ENCODE measurements at regions not wholly inside any gene's neighbourhood (a gene's known extent, or its start where the extent isn't known, plus 50 kb on each side); places are given as distances from the start of the nearest gene placed in this dataset.

GRCh38 chr2:106041150-106041549 is 153.0 kb downstream of the UXS1 start:
- no peak for TF ChIP-seq CTCF (IDR thresholded peaks at IDR 0.05; ENCODE audit: low read depth, low read length)
- no peak for DNase-seq (ENCODE audit: extremely low read depth, low read depth)

GRCh38 chr2:106039634-106040315 is 154.3 kb downstream of the UXS1 start:
- DNase-seq (ENCODE audit: extremely low read depth, low read depth): no peak
- TF ChIP-seq CTCF (IDR thresholded peaks at IDR 0.05; ENCODE audit: low read depth, low read length): no peak

- no peak for TF ChIP-seq CTCF (IDR thresholded peaks at IDR 0.05; ENCODE audit: low read depth, low read length)
- DNase-seq (ENCODE audit: extremely low read depth, low read depth): no peak
Measured at GRCh38 chr2:106038601-106039375, 155.3 kb downstream of the UXS1 start.

GRCh38 chr2:106037932-106038331 is 156.2 kb downstream of the UXS1 start:
- no peak for TF ChIP-seq CTCF (IDR thresholded peaks at IDR 0.05; ENCODE audit: low read depth, low read length)
- no peak for DNase-seq (ENCODE audit: extremely low read depth, low read depth)

- no peak for DNase-seq (ENCODE audit: extremely low read depth, low read depth)
- TF ChIP-seq CTCF (IDR thresholded peaks at IDR 0.05; ENCODE audit: low read depth, low read length): no peak
Measured at GRCh38 chr2:106037262-106037661, 156.8 kb downstream of the UXS1 start.

- TF ChIP-seq CTCF (IDR thresholded peaks at IDR 0.05; ENCODE audit: low read depth, low read length): no peak
- no peak for DNase-seq (ENCODE audit: extremely low read depth, low read depth)
Measured at GRCh38 chr2:106034325-106034724, 159.8 kb downstream of the UXS1 start.

- no peak for TF ChIP-seq CTCF (IDR thresholded peaks at IDR 0.05; ENCODE audit: low read depth, low read length)
- no peak for DNase-seq (ENCODE audit: extremely low read depth, low read depth)
Measured at GRCh38 chr2:106032676-106033075, 161.4 kb downstream of the UXS1 start.

All from AG09319 (cell line).